Activated T-helper 1 cell treated with anti-CD3 and anti-CD28 coated beads, Interleukin-2, amount 50 U/mL, for 16 hours (primary cell): ENCODE measurements at regions not wholly inside any gene's neighbourhood (a gene's known extent, or its start where the extent isn't known, plus 50 kb on each side); places are given as distances from the start of the nearest gene placed in this dataset.
"Not testable (repeated sequence)": the region's sequence is repeated elsewhere in the genome, so short reads cannot be mapped to it uniquely, and the experiment has no call there.

ENCODE experiments used
- DNase-seq, 2 donors: peaks; one replicate each; pipeline ENCODE4 v3.0.0-alpha.2; 2020; ENCODE audit warnings: low read depth in 1 of 2, low spot score in 1 of 2

DNA sequence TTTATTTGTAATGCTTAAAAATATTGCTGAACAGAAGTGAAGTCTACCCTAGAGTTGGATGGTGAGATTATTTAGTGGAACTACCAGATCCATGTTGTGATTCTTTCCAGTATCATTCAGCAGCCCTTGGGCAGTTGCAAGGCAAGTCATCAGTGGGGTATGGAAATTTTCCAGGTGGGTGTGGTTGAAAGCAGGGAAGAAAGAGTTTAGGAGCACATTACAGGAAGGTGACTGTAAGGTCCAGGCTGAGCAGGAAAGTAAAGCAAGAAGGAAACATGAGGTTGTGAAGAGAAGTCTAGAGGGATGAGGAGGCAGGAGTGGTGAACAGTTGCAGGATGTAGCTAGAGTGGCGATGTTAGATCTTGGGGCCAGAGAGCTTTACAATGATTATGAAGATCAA lies 178.0 kb upstream of the ROPN1B start:
- DNase-seq, result not testable (repeated sequence)

DNA sequence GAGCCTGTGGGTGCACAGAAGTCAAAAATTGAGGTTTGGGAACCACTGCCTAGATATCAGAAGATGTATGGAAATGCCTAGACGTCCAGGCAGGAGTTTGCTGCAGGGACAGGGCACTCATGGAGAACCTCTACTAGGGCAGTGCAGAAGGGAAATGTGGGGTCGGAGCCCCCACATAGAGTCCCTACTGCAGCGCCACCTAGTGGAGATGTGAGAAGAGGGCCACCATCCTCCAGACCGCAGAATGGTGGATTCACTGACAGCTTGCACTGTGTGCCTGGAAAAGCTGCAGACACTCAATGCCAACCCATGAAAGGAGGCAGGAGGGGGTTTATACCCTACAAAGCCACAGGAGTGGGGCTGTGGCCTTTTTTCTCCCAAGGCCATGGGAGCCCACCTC lies 159.0 kb upstream of the ROPN1B start:
- not testable (repeated sequence) for DNase-seq

DNA sequence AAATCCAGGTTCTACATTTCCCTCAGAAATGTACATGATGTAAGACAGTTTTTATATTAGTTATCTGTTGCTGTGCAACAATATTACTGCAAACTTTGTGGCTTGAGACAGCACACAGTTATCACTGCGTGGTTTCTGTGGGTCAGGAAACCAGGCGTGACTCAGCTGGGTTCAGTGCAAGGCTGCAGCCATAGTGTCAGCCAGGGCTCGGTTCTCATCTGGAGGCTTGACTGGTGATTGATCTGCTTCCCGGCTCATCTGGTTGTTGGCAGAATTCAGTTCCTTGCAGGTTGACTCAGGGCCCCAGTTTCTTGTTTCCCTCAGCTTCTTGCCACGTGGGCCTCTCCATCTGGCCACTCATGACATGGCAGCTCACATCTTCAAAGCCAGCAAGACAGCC lies 146.8 kb upstream of the ROPN1B start:
- peak in 1 of 2 donors; percentile 8 for DNase-seq

DNA sequence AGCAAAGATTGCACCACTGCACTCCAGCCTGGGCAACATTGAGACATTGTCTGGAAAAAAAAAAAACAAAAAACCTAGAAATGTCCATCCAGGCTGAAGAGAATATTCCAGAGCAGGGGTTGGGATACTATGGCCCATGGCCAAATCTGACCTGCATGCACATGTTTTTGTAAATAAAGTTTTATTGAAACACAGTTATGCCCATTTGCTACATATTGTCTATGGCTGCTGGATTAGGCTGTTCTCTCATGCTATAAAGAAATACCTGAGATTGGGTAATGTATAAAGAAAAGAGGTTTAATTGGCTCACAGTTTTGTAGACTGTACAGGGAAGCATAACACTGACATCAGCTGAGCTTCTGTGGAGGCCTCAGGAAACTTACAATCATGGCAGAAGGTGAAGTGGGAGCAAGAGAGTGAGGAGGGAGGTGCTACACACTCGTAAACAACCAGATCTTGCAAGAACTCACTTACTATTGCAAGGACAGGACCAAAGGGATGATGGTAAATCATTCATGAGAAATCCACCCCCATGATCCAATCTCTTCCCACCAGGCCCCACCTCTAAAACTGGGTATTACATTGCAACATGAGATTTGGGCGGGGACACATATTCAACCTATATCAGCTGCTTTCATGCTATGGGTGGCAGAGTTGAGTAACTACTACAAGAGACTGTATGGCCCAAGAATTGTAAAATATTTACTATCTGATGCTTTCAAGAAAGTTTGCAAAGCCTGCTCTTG lies 137.8 kb upstream of the ROPN1B start:
- DNase-seq, result not testable (repeated sequence)

DNA sequence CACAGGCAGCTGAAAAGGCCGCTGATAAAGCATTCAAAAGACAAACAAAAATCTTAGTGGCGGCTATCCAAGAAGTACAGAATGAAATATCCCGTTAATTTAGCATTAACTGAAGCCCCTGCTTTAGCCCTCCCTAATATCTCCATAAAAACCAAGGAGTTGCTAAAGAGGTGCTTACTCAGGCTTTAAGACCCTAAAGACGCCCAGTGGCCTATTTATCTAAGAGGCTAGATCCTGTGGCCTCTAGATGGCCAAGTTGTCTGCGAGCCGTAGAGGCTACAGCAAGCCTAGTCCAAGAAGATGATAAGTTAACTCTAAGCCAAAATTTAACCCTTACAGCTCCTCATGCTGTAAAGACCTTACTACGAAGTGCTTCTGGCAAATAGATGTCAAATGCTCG lies 133.4 kb upstream of the ROPN1B start:
- DNase-seq, result not testable (repeated sequence)

DNA sequence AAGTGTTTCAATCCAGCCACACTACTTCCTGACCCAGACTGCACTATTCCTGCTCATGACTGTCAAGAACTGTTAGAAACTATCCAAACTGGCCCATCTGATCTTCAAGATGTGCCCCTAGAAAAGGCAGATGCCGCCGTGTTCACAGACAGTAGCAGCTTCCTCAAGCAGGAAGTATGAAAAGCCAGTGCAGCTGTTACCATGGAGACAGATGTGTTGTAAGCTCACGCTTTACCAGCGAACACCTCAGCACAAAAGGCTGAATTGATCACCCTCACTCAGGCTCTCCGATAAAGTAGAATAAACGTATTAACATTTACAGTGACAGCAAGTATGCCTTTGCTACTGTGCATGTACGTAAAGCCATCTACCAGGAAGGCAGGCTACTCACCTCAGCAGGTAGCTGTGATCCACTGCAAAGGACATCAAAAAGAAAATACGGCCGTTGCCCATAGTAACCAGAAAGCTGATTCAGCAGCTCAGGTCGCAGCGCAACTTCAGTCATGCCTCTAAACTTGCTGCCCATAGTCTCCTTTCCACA lies 132.9 kb upstream of the ROPN1B start:
- peak in 1 of 2 donors; percentile 5 for DNase-seq

DNA sequence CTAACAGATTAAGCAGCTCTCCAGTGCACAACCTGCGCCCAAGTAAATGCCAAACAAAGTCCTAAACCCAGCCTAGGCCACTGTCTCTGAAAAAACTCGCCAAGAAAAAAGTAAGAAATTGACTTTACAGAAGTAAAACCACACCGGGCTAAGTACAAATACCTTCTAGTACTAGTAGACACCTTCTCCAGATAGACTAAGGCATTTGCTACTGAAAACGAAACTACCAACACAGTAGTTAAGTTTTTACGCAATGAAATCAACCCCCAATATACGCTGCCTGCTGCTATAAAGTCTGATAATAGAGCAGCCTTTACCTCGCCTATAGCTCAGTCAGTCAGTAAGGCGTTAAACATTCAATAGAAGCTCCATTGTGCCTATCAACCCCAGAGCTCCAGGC lies 132.2 kb upstream of the ROPN1B start:
- not testable (repeated sequence) for DNase-seq

DNA sequence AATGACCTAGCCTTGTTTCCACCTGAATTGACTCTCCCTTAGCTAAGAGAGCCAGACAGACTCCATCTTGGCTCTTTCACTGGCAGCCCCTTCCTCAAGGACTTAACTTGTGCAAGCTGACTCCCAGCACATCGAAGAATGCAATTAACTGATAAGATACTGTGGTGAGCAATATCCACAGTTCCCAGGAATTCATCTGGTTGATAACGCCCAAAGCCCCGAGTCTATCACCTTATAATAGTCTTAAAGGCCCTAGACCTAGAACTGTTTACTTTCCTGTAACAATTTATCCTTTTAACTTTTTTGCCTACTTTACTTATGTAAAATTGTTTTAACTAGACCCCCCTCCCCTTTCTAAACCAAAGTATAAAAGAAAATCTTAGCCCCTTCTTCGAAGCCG lies 130.1 kb upstream of the ROPN1B start:
- DNase-seq, result not testable (repeated sequence)

DNA sequence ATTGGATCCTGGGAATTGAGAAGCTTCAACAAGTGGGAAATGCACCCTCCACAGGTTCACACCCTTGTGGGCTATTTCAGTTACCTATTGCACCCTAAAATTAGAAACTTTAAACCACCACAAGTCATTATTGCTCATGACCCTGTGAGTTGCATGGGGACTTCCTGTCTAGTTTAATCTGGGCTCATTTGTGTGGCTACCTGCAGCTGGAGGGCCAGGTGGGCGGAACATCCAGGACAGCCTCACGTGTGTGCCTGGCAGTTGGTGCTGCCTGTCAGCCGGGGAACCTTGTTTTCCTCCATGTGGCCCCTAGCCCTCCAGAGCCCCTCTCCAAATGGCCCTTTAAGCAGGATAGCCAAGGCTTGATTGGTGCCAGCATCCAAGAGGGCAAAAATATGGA lies 128.5 kb upstream of the ROPN1B start:
- not testable (repeated sequence) for DNase-seq

DNA sequence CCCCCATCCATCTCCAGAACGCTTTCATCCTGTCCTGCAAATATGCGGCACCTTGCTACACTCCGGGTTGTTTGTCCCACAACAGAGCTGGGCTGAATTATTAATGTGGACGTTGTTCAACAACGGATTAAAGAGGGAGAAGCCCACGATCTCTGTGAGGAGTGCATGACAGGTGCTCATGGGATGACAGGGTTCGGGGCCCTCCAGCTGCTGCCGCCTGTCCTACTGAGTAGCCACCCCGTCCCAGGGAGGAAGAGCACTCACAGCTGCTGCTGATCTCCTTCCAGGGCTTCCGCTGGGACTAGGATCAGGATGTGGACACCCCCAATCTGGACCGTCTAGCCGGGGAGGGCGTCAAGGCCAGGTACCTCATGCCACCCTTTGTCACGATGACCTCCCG lies 121.0 kb upstream of the ROPN1B start:
- DNase-seq, result not testable (repeated sequence)

DNA sequence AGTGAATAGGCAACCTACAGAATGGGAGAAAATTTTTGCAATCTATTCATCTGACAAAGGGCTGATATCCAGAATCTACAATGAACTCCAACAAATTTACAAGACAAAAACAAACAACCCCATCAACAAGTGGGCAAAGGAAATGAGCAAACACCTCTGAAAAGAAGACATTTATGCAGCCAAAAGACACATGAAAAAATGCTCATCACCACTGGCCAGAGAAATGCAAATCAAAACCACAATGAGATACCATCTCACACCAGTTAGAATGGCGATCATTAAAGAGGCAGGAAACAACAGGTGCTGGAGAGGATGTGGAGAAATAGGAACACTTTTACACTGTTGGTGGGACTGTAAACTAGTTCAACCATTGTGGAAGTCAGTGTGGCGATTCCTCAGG lies 114.0 kb upstream of the ROPN1B start:
- not testable (repeated sequence) for DNase-seq

DNA sequence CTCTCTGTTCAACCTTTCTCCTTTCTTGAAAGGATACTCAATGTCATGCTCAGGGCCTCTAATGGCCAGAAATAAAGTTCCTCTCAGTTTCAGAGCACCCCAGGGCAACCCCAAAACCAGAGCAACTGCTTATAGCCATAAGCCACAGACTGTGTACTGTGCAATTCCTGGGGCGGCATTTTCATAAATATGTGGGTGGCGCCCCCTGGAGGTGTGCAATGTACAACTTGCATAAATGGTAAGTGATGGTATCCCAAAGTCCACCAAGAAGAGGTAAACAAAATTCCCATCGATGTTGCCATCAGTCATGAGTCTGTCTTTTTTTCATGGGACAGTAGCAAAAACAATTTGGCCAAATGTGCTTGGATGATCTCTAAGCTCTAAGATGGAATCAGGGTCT lies 108.4 kb upstream of the ROPN1B start:
- DNase-seq, result not testable (repeated sequence)

DNA sequence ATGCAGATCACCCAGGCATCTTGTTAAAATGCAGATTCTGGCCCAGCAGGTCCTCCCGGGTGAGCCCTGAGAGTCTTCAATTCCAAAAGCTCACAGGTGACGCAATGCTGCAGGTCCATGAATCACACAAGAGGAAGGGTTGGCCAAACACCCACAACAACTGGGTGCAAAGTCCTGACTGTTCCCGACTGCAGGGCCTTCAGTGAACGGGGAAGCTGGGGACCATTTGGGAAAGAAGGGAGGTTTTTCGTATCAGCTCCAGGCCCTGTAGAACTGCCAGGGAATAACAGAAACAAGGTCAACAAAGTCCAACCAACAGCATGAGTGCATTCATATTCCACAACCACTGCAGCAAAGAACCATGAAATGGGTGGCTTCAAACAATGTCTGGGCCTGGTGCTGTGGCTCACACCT lies 106.1 kb upstream of the ROPN1B start:
- DNase-seq, result not testable (repeated sequence)

DNA sequence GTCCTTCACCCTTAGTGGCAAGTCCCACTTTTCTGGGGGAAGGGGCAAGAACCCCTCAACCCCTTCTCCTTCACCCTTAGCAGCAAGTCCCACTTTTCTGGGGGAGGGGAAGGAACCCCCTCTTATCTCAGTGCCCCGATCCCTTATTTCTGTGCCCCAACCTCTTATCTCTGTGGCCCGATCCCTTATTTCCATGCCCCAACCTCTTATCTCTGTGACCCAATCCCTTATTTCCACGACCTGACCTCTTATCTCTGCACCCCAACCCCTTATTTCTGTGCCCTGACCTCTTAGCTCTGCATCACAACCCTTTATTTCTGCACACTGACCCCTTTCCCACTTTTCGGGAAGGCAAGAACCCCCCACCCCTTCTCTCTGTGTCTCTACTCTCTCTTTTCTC lies 104.4 kb upstream of the ROPN1B start:
- DNase-seq, result not testable (repeated sequence)

DNA sequence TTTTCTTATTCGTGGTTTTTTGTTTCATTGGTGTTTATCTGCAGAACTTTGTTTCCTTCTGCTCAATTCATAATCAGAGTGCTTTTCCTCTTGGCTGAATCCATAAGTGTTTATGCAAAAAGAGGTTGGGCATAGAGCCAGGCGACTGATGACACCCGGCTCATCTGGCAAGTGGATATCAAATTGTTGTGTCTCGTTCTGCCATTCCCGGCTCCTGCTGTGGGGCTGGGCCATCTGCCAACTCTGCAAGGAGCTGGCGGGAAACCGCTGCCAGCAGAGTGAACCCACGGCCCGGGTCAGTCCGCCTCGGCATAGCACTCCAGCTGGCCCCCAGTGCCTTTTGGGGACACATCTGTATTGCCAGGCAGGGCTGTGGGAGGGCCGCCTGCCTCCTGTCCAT lies 83.0 kb upstream of the ROPN1B start:
- not testable (repeated sequence) for DNase-seq

DNA sequence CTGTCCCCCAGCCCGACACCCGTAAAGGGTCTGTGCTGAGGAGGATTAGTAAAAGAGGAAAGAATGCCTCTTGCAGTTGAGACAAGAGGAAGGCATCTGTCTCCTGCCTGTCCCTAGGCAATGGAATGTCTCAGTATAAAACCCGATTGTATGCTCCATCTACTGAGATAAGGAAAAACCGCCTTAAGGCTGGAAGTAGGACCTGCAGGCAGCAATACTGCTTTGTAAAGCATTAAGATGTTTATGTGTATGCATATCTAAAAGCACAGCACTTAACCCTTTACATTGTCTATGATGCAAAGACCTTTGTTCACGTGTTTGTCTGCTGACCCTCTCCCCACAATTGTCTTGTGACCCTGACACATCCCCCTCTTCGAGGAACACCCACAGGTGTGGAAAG lies 69.8 kb upstream of the ROPN1B start:
- DNase-seq, result not testable (repeated sequence)

DNA sequence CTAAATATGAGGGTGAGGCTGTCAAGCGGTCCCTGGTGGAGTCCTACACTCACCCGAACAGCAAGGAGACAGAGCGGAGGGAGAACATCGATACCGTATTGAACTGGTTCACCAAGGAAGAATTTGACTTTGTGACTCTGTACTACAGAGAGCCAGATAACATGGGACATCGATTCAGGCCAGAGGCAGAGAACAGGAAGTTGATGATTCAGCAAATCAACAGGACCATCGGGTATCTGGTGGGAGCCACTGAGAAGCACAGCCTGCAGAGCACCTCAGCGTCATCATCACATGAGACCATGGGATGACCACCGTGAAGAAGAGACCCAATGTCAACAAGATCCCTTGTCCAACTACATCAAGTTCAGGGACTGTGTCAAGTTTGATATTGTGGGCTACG lies 67.5 kb upstream of the ROPN1B start:
- DNase-seq, result not testable (repeated sequence)

DNA sequence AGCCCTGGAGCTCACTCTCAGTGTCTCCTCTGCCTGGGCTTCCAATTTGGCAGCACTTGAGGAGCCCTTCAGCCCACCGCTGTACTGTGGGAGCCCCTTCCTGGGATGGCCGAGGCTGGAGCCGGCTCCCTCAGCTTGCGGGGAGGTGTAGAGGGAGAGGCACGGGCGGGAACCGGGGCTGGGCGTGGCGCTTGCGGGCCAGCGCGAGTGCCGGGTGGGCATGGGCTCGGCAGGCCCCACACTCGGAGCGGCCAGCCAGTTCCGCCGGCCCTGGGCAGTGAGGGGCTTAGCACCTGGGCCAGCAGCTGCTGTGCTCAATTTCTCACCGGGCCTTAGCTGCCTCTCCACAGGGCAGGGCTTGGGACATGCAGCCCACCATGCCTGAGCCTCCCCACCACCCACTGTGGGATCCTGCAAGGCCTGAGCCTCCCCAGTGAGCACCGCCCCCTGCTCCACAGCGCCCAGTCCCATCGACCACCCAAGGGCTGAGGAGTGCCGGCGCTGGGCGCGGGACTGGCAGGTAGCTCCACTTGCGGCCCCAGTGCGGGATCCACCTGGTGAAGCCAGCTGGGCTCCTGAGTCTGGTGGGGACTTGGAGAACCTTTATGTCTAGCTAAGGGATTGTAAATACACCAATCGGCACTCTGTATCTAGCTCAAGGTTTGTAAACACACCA lies 65.1 kb upstream of the ROPN1B start:
- not testable (repeated sequence) for DNase-seq

DNA sequence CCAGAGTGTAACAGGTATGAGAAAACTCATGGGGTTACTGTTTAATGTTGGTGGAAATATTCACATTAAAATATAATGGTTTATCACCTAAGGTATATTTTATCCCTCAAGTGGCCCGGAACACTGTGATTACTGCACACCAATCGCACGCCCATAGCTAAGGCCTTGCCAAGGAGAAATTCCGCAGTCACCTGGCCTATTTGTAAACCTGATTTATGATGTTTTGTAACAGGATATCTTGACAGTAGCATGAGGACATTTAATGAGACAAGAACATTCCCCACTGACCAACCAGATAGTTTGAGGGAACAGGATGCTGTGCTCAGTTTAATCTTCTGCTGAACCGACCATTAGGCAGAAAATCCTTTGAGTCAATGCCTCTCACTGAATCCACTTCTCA lies 61.7 kb upstream of the ROPN1B start:
- DNase-seq, result not testable (repeated sequence)

DNA sequence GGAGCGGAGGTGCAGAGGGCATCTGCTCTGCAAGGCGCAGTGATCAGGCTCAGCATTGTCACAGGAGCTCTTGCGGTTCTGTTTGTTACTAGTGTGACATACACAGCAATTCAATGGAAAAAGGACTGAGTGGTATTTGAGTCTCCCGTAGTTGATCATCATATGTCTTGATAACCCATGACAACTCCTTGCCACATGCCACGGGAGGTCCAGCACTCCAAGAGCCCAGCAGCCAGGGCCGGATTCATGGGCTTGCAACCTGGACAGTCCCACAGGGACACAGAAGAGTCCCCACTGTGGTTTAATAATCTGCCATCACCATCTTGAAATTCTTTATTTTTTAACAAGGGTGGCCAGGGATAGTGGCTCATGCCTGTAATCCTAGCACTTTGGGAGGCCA lies 58.1 kb upstream of the ROPN1B start:
- not testable (repeated sequence) for DNase-seq

DNA sequence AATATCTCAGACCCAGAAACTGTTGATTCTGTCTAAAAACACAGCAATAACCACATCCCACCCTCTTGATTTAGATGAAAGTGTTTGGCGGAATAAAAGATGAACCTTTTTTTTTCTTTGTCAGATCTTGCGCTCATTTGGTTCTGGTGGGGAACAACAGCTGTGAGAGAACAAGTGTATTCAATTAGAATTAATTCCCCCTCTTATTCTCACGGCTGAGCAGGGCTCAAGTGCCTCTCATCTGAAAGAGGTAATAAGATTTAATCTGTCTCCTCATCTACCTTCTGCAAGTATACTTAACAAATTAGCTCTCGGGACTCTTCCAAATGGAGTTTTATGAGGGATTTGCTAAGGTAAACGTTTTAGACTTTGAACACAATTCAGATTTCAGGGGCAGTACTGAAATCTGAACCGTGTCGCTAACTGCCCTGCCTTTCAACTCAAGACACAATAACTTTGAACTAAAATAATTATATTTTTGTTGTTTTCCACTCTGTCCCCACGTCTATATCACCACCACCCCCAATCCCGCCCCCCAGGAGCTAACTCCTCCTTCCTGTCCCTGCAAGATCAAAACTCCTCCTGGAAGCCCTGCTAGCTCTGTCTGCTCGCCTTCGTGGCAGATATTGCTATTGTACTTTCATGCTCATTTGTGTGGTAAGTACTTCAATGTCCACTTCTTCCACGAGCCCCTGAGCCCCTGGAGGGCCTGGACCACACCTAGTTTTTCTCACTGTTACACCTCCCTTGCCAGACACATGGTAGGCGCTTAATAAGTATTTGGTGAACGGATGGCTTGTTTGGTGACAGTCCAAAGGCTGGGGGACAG lies 54.2 kb upstream of the ROPN1B start:
- DNase-seq, result not testable (repeated sequence)

DNA sequence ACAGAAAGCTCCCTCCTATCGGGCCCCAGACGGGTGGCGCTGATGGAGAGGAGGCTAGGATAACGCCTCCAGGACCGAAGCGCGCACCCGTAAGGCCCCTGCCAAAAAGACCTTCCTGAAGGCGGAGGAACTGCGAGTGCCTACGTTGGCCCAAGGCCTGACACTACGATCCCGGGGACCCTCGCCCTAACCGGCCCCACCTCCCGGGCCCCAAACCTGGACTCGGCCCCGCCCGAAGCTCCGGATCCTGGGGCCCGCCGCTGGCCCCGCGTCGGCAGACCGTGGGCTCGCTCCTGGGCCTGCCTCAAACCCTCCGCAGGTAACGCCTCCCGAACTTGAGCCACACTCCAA lies 53.6 kb upstream of the ROPN1B start:
- DNase-seq, result not testable (repeated sequence)
